Erythroblast (primary cell): ENCODE measurements at regions not wholly inside any gene's neighbourhood (a gene's known extent, or its start where the extent isn't known, plus 50 kb on each side); places are given as distances from the start of the nearest gene placed in this dataset.

Experiments used
- GATA1 ChIP-seq: IDR thresholded peaks from 2 replicates; pipeline ENCODE4 v1.6.1; 2011; ENCODE audit warnings: low read depth, mild to moderate bottlenecking, control low read depth, low read length, moderate library complexity
- POLR2A ChIP-seq: IDR thresholded peaks from 2 replicates; pipeline ENCODE4 v1.6.1; 2011; ENCODE audit warnings: mild to moderate bottlenecking, low read length

DNA sequence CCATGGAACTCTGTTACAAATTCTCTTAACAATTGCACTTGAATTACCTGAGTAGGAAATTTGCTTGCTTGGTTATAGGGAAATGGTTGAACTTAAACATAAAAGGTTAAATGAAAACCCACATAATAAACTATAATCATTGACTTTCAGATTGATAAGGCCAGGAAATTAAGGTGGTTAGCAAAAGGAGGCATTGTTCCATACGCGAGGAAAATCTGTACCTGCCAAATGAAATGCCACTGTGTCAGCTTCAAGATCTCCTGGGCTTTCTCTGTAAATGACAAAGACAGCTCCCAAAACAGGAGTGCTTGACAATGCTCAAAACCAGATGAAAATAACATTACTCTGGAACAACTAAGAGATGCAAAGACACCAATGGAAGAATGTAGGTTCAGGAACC, 125.5 kb upstream of the KLF3 start:
- TF ChIP-seq POLR2A (no peak), GATA1 (no peak)
